CD14-positive monocyte (primary cell): ENCODE measurements at regions not wholly inside any gene's neighbourhood (a gene's known extent, or its start where the extent isn't known, plus 50 kb on each side); places are given as distances from the start of the nearest gene placed in this dataset.

Experiments
- DNase-seq, 3 donors: peaks; one replicate each; pipeline ENCODE4 v3.0.0-alpha.2; 2011 to 2022
- H2AFZ ChIP-seq: 2 replicates; pipeline ENCODE4 v1.6.0; 2012; ENCODE audit warnings: mild to moderate bottlenecking, low read depth, low read length, inconsistent platforms; ENCODE audit not compliant: insufficient read depth, poor library complexity, severe bottlenecking
- H3K27ac ChIP-seq, 2 donors: 1 replicate in 1 of 2; 2 replicates in 1 of 2; pipeline ENCODE4 v1.5.1; 2012 to 2013; ENCODE audit warnings: low read length in 2 of 2, control low read depth in 1 of 2, inconsistent platforms in 1 of 2, low read depth in 1 of 2, mild to moderate bottlenecking in 1 of 2
- H3K27me3 ChIP-seq, 2 donors: one replicate each; pipeline versions ENCODE4 v1.6.0 to v1.6.1; 2011 to 2013; ENCODE audit warnings: low read length in 2 of 2; ENCODE audit not compliant: control insufficient read depth in 2 of 2, insufficient read depth in 2 of 2
- H3K36me3 ChIP-seq, 2 donors: replicated peaks in 1 of 2; 1 replicate in 1 of 2; 2 replicates in 1 of 2; pipeline versions ENCODE4 v1.5.1 to v1.6.1; 2012 to 2013; ENCODE audit warnings: low read length in 2 of 2, control low read depth in 1 of 2, inconsistent platforms in 1 of 2, mild to moderate bottlenecking in 1 of 2; ENCODE audit not compliant: insufficient read depth in 2 of 2, control insufficient read depth in 1 of 2
- H3K4me1 ChIP-seq, 2 donors: 1 replicate in 1 of 2; 2 replicates in 1 of 2; pipeline versions ENCODE4 v1.5.1 to v1.6.1; 2012 to 2013; ENCODE audit warnings: low read length in 2 of 2, control low read depth in 1 of 2, inconsistent platforms in 1 of 2, mild to moderate bottlenecking in 1 of 2, moderate library complexity in 1 of 2; ENCODE audit not compliant: insufficient read depth in 2 of 2, control insufficient read depth in 1 of 2
- H3K4me2 ChIP-seq: replicated peaks from 2 replicates; pipeline ENCODE3; 2012; ENCODE audit warnings: low read length, moderate library complexity, mild to moderate bottlenecking; ENCODE audit not compliant: poor library complexity, severe bottlenecking; ENCODE audit errors: extremely low read depth
- H3K4me3 ChIP-seq, 3 experiments: fragments of 200-600 bp in 1 of 3; sonication (generic) in 1 of 3; replicated peaks in 1 of 3; 1 replicate in 2 of 3; 2 replicates in 1 of 3; pipeline ENCODE4 v1.5.1; 2011 to 2013; ENCODE audit warnings: low read length in 3 of 3, mild to moderate bottlenecking in 3 of 3, control low read depth in 2 of 3, low read depth in 2 of 3, inconsistent platforms in 1 of 3, moderate library complexity in 1 of 3
- H3K79me2 ChIP-seq: 2 replicates; pipeline ENCODE4 v1.6.0; 2012; ENCODE audit warnings: mild to moderate bottlenecking, control low read depth, inconsistent platforms, low read length, moderate library complexity; ENCODE audit not compliant: insufficient read depth
- H3K9ac ChIP-seq: 2 replicates; pipeline ENCODE4 v1.6.0; 2017; ENCODE audit warnings: low read length, mild to moderate bottlenecking; ENCODE audit not compliant: insufficient read depth, poor library complexity, severe bottlenecking
- H3K9me3 ChIP-seq, 2 donors: replicated peaks in 1 of 2; 1 replicate in 1 of 2; 2 replicates in 1 of 2; pipeline versions ENCODE4 v1.5.1 to v1.6.1; 2012 to 2013; ENCODE audit warnings: low read length in 2 of 2, control low read depth in 1 of 2; ENCODE audit not compliant: control insufficient read depth in 1 of 2, insufficient read depth in 1 of 2
- H4K20me1 ChIP-seq: 2 replicates; pipeline ENCODE4 v1.6.0; 2012; ENCODE audit warnings: mild to moderate bottlenecking, low read length, control low read depth, moderate library complexity; ENCODE audit not compliant: insufficient read depth
- H3K27ac Mint-ChIP-seq, 7 donors: one replicate each; pipeline ENCODE4 v1.8.0; 2020; ENCODE audit warnings: mild to moderate bottlenecking in 7 of 7, mixed read lengths in 7 of 7, moderate library complexity in 6 of 7, inconsistent platforms in 2 of 7
- H3K27me3 Mint-ChIP-seq, 3 donors: one replicate each; pipeline ENCODE4 v1.8.0; 2021 to 2022; ENCODE audit warnings: low read depth in 3 of 3, mild to moderate bottlenecking in 3 of 3, mixed read lengths in 3 of 3, moderate library complexity in 3 of 3, inconsistent platforms in 1 of 3
- H3K36me3 Mint-ChIP-seq, 2 donors: one replicate each; pipeline ENCODE4 v1.8.0; 2020; ENCODE audit warnings: mixed read lengths in 2 of 2, inconsistent platforms in 1 of 2, mild to moderate bottlenecking in 1 of 2
- H3K4me1 Mint-ChIP-seq: one replicate; pipeline ENCODE4 v1.8.0; 2020; ENCODE audit warnings: mild to moderate bottlenecking, mixed read lengths
- H3K4me3 Mint-ChIP-seq, 2 donors: one replicate each; pipeline ENCODE4 v1.8.0; 2020; ENCODE audit warnings: mild to moderate bottlenecking in 2 of 2, mixed read lengths in 2 of 2, moderate library complexity in 1 of 2
- H3K9me3 Mint-ChIP-seq, 7 donors: one replicate each; pipeline ENCODE4 v1.8.0; 2020 to 2022; ENCODE audit warnings: mixed read lengths in 7 of 7, mild to moderate bottlenecking in 6 of 7, moderate library complexity in 6 of 7, inconsistent platforms in 2 of 7
- WGBS: methylation state at CpG from one replicate; pipeline ENCODE4 v1.1.5; 2013; ENCODE audit warnings: missing lambda C conversion rate; ENCODE audit not compliant: insufficient coverage; 5-methylcytosine and 5-hydroxymethylcytosine counted together
- intact Hi-C, 2 donors: fragments of 100-400 bp; cut with micrococcal nuclease; formaldehyde crosslinking; loops; one replicate each; pipeline versions ENCODE4 v1.15.0 to v1.15.1; 2023
- TF ChIP-seq, protein P1 (sequence below): fragments of 200-600 bp; IDR thresholded peaks from one replicate; pipeline ENCODE4 v1.8.0; 2022; ENCODE audit warnings: antibody characterized with exemption, mild to moderate bottlenecking

DNA sequence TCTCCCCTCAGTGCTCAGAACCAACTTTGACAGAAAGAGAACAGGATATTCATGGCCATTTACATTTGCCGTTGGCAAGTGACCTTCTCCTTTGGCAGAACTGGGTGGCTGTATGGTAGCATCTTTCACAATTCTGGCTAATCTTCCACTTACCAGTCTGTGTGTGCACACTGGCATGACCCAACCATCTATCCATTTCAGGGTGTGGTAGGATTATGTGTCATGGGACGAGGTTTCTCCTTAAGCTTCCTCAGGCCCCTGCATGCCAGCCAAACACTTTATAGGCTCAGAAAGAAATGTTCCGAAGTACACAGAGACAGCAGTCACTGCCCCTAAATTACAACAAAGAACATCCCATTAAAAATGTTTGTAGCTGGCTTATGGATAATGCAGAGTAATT, 497.1 kb downstream of the NFIB start:
- TF ChIP-seq, protein P1, sequence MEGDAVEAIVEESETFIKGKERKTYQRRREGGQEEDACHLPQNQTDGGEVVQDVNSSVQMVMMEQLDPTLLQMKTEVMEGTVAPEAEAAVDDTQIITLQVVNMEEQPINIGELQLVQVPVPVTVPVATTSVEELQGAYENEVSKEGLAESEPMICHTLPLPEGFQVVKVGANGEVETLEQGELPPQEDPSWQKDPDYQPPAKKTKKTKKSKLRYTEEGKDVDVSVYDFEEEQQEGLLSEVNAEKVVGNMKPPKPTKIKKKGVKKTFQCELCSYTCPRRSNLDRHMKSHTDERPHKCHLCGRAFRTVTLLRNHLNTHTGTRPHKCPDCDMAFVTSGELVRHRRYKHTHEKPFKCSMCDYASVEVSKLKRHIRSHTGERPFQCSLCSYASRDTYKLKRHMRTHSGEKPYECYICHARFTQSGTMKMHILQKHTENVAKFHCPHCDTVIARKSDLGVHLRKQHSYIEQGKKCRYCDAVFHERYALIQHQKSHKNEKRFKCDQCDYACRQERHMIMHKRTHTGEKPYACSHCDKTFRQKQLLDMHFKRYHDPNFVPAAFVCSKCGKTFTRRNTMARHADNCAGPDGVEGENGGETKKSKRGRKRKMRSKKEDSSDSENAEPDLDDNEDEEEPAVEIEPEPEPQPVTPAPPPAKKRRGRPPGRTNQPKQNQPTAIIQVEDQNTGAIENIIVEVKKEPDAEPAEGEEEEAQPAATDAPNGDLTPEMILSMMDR: no peak
- Histone ChIP-seq H3K79me2 (no peaks in the 10 kb centered on the region), H3K27ac (no peak overlapping the region), H3K36me3 (no peaks in the 10 kb centered on the region), H4K20me1 (no peaks in the 10 kb centered on the region), H3K9ac (no peak overlapping the region), H3K9me3 (peaks cover 10 to 17% of the 10 kb centered on the region in 2 donors), H2AFZ (no peak overlapping the region), H3K27me3 (no peaks in the 10 kb centered on the region), H3K4me3 (no peak overlapping the region), H3K4me1 (no peaks in the 10 kb centered on the region), H3K4me2 (no peak overlapping the region)
- no peak overlapping the region for H3K27ac Mint-ChIP-seq
- intact Hi-C loops: no loop called here
- no peak for DNase-seq
- no peaks in the 10 kb centered on the region for H3K4me1 Mint-ChIP-seq
- WGBS: 80% methylated on average over 1 of the region's 3 CpGs
- H3K27me3 Mint-ChIP-seq: no peaks in the 10 kb centered on the region
- H3K4me3 Mint-ChIP-seq: no peak overlapping the region
- H3K9me3 Mint-ChIP-seq: peaks cover 2 to 20% (median 5%) of the 10 kb centered on the region in 7 donors
- H3K36me3 Mint-ChIP-seq: no peaks in the 10 kb centered on the region

DNA sequence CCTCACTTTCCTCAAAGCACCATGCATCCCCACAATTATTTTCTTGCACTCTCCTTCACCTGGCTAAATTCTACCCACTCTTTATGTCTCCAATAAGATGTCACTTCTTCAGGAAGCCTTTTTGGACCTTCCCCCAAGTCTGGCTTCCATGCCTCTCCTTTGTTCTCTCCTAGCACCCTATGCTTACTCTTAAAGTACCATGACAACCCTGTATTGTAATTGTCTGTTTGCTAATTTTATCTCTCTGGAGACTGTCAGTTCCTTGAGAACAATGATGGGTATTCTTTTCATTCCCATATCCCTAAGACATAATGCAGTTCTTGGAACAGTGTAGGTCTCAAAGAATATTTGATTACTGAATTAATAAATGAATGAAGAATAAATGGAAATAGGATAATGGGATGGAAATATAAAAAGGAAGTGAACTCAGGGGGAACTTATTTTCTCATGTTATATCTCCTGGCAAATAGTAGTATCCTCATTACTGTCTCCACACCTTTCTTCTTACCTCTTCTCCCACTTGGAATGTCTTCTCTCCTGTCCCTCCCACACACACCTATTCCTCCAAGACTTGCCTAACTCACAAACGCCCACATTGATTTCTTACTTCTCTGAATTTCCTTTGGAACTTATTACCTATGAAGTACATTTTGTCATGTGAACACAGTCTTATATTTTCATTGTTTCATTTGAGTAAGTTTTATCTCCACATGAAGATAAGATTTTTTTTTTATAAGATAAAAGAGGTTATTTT, 499.1 kb downstream of the NFIB start:
- Histone ChIP-seq H2AFZ (no peak overlapping the region), H3K9me3 (no peaks in the 10 kb centered on the region), H3K27me3 (no peaks in the 10 kb centered on the region), H3K4me3 (no peak overlapping the region), H3K27ac (no peak overlapping the region), H3K4me2 (no peak overlapping the region), H3K36me3 (no peaks in the 10 kb centered on the region), H3K4me1 (no peaks in the 10 kb centered on the region), H3K9ac (no peak overlapping the region), H4K20me1 (no peaks in the 10 kb centered on the region), H3K79me2 (no peaks in the 10 kb centered on the region)
- intact Hi-C loops: no loop called here
- H3K27ac Mint-ChIP-seq: no peak overlapping the region
- H3K9me3 Mint-ChIP-seq: peaks cover 0 to 11% (median 4%) of the 10 kb centered on the region in 7 donors
- TF ChIP-seq, protein P1: no peak
- no peaks in the 10 kb centered on the region for H3K27me3 Mint-ChIP-seq
- no peaks in the 10 kb centered on the region for H3K36me3 Mint-ChIP-seq
- no peak for DNase-seq
- no CpG with 5 or more reads among the region's 1 CpG for WGBS
- H3K4me1 Mint-ChIP-seq: no peaks in the 10 kb centered on the region
- H3K4me3 Mint-ChIP-seq: no peak overlapping the region
